Activated CD4-positive, CD25-positive, alpha-beta regulatory T cell (primary cell): ENCODE measurements at regions not wholly inside any gene's neighbourhood (a gene's known extent, or its start where the extent isn't known, plus 50 kb on each side); places are given as distances from the start of the nearest gene placed in this dataset.

Source experiments
- DNase-seq, 4 experiments: peaks; one replicate each; lab custom pipeline; 2025; lab: John Stamatoyannopoulos, UW

- no peak for DNase-seq
Observed at GRCh38 chr5:175034924-175035323, 310.5 kb downstream of the MSX2 start.

DNA sequence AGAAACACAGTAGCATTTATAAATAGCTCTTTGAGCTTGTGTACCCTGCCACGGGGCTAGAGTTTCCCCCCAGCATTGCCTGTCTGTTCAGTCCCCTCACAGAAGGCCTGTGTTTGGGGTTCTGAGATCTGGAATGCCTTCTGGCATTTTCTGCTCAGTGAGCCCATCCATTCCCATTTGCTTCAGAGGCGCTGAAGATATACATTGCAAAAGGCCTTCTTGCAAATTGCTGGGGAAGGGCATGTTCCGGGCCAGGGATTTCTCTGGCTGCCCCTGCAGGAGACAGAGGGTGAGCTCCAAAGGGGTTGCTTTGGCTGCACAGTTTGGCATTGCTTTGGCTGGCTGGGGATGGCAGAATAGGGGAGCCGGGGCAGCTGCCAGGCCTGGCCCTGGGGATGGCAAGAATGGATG is 308.4 kb downstream of the MSX2 start:
- DNase-seq = no peak

GRCh38 chr5:175032013-175032412 is 307.6 kb downstream of the MSX2 start:
- no peak for DNase-seq

DNA sequence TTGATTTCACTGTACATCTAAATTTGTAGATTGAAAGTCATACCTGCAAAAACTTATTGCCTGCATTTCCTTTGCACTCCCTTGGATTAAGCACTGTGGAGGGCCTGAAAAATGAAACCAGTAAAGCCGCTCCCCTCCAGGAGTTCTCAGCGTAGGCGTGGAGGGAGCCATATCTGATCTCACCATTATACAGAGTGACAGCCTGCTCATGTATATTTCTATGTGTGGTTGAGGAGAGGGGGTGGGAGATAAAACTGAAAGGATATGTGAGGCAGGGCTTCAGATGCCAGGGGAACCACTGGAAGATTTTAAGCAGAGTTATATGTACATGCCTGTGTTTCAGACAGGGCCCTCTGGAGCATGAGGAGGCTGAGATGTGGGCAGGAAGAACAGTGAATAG is 303.0 kb downstream of the MSX2 start:
- no peak for DNase-seq

GRCh38 chr5:175025077-175025476 is 300.7 kb downstream of the MSX2 start:
- no peak for DNase-seq

DNA sequence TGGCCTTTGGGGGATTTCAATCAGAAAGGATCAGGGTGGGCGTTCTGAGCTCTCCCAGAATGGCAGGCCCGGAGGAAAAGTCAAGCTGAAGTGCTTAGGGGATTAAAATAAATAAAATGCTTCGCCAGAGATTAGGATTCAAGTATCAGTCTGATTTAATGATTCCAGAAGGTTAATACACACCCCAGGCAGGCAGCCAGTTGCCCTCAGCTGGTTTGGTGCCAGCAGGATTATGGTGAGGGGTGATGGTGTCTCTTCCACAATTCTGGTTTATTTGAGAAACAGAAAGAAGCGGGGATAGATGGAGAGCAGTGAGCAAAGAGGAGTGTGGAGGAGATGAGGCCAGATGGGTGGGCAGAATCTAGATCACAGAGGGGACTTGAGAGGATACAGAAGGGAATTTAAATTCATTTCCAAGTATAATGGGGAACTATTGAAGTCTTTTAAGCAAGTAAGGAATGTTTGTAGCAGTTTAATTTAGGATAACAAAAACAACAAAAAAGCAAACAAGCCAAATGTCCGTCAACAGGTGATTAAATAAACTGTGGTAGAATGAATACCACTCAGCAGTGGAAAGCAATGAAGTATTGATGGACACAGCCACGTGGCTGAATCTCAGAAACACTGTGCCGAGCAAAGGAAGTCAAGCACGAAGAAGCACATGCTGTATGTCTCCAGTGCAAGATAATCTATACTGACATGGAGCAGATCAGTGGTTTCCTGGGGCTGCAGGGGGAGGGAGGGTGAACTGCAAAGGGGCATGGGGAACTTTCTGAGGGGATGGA is 297.7 kb downstream of the MSX2 start:
- DNase-seq = no peak

- no peak for DNase-seq
Observed at GRCh38 chr5:175021321-175021720, 296.9 kb downstream of the MSX2 start.

- no peak for DNase-seq
Observed at GRCh38 chr5:175015028-175015685, 290.8 kb downstream of the MSX2 start.

DNA sequence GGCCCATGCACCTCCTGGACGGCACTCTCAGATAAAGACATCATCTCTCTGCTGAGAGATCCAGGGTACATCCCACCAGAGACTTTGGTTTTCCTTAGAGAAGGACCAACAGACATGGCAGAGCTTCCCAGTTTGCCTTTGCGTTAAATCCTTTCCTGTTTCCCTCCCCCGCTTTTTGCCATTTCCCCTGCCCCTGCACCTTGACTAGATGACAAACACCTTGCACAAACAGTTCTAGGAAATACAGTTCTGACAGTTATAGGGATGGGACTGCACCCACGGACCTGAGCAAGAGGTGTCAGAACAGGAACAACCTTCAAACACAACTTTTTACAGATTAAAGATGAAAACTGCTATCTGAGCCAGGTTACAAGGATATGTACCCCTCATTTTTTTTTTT is 288.9 kb downstream of the MSX2 start:
- DNase-seq = no peak

- no peak for DNase-seq
Observed at GRCh38 chr5:175012267-175012666, 287.9 kb downstream of the MSX2 start.

- DNase-seq = no peak
Observed at GRCh38 chr5:175003531-175003930, 279.1 kb downstream of the MSX2 start.

DNA sequence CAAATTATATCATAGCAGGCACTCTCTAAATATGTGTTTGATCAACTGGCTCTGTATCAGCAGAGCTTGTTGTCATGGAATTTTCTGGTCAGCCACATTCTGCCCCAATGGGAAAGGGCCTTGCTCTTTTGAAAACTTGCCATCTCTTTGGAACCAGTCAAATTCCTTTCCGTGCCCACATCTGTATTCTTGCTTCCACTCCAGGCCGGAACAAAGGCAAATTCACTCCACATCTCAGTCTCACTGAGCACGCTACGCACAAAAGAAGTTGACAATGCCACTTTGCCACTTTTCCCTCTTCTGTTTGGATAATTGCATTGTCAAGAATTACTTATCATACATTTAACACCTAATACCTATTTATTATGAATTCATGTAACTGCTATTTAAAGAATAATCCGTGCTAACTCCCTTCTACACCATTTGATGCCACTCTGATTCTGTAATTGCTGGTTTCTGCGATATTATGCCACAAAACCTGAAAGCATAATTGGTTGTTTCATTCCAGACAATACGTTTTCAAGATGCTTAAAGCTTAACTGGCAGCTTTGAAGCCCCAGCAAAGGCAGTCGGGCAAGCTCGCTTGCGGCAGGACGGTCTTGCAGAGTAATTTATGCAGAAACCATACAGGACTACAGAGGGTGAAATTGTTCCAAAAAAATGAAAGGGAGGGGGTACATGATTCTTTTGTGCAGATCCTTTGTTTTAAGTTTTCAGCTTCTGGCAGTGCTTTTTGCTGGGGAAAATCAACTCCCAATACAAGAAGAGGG is 277.7 kb downstream of the MSX2 start:
- no peak for DNase-seq

- no peak for DNase-seq
Observed at GRCh38 chr5:175001311-175001710, 276.9 kb downstream of the MSX2 start.

DNA sequence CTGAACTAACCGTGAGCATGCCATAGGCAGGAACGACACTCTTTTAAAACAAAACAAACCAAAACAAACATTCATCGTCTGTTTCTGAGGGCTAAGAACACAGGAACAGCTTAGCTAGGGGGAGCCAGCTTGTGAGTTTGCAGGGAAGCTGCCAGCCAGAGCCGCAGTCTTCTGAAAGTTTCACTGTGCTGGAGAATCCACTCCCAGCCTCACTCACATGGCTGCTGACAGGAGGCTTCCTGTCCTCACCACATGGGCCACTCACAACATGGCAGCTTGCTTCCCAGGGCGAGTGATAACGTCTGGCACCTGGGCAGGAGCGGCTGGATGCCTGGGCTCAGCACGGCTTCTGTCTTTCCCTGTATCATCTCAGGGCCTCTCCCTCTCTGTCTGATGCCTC is 275.2 kb downstream of the MSX2 start:
- no peak for DNase-seq

DNA sequence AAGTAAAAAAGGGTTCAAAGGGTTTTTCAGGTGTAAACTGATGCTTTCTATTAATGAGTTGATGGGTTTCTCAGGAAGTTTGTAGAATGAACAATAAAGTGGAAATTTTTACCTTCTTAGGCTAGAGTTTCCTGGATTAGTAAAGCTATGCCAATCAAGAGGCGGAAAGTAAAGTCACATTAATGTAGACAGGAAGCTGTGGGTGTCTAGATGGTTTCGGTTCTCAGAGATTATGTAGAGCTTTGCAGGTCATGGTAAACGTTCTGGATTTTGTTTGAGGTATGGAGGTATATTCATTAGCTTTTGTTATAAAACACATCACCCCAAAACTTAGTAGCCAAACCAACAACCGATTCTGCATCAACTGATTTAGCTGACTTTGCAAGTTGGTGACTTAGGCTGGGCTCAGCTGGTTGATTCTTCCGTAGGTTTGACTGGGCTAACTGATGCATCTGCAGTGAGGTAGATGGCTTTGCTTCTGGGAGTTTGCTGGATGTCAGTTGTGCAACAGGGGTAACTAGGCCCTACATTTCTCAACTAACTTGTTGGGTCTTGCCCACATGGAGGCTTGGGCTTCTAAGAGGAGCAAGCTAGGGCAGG is 273.8 kb downstream of the MSX2 start:
- no peak for DNase-seq

GRCh38 chr5:174997688-174998087 is 273.3 kb downstream of the MSX2 start:
- no peak for DNase-seq

GRCh38 chr5:174996941-174997340 is 272.6 kb downstream of the MSX2 start:
- no peak for DNase-seq

GRCh38 chr5:174995827-174996226 is 271.4 kb downstream of the MSX2 start:
- no peak for DNase-seq

GRCh38 chr5:174991847-174992246 is 267.5 kb downstream of the MSX2 start:
- no peak for DNase-seq

DNA sequence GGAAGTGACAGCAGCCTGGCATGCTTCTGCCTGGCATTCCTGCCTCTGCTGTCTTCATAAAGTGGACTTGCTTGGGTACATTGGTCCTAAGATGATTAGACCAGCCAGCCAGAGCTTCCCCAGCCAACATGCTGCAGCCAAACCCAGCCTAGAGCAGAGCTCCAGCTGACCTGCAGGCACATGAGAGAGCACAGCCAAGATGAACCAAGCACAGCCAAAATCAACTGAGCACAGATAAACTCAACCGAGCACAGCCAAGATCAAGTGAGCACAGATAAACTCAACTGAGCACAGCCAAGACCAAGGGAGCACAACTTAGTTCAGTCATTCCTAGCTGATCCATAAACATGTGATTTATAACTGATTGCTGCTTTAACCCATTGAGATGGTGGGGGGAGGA is 266.5 kb downstream of the MSX2 start:
- no peak for DNase-seq

GRCh38 chr5:174987443-174988012 is 263.1 kb downstream of the MSX2 start:
- no peak for DNase-seq

DNA sequence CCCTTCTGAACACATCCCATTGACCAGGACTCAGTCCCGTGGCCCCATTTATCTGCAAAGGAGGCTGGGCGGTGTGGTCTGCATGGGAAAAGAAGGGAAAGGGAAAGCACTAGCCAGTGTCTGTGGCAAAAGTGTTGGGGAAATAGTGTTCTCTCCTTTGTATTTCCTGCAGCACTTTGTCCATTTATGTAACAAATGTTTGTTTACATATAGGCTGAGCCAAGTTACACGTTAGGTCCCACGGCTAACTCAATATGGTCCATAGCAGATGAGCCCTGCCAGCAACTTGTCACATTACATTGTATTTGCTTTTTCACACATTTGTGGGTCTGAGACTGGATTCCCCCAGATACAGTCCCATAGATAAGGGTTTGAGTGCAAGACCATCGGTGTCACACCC is 260.5 kb downstream of the MSX2 start:
- DNase-seq = no peak
